ENCODE measurements at regions not wholly inside any gene's neighbourhood (a gene's known extent, or its start where the extent isn't known, plus 50 kb on each side); places are given as distances from the start of the nearest gene placed in this dataset.
A peak's percentile ranks its signal among the peaks of the same experiment; 100 is the strongest.

DNA sequence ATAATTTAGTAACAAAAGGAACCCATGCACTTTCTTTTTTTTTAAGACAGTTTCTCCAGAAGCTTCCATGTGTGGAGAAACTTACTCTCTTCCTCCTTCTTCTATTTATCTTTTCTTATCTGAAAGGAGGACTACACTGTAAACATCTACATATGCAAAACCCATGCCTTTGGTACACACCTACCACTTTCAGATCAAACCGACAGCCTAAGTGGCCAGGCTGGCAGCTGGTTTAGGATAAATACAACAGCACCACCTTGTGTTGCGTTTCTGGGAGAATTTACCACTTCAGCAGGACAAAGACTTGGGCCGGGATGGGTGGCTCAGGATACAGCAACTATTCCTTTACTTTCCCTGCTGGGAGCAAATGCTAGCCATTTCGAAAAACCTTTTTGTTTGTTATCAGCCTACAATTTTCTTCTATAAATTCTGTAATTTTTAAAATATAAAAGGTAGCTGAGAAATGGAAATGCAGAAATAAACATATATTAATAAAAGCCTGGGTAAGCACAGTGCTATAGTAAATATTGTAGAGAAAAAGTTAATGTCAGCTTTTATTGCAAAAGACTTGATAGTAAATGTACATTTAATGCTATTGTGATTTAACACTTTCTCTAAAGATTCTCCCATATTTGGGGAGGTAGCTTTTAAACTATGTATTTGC is 94.0 kb upstream of the RFC3 start:
- no peaks in the 10 kb centered on the region for H3K27me3 ChIP-seq (ENCODE audit: insufficient read depth, low read length)
- H3K36me3 Mint-ChIP-seq, result no peaks in the 10 kb centered on the region
- H3K27ac Mint-ChIP-seq, result peak overlapping the region in 6 of 7 donors; percentile 49 to 81 (median 64)
- no peaks in the 10 kb centered on the region for H3K36me3 ChIP-seq (ENCODE audit: insufficient read depth, low read length)
- no peaks in the 10 kb centered on the region for H3K9me3 Mint-ChIP-seq
- peak; percentile 63 to 74 (median 72) for DNase-seq
- H3K4me1 Mint-ChIP-seq, result peaks cover 10 to 23% (median 20%) of the 10 kb centered on the region in 4 donors
- ChIA-PET CTCF (ENCODE audit: partially characterized antibody) (interaction anchor here (0.6 to 6.9 kb wide), 34 partner anchors 9 to 1138 kb away, joined by 3 to 187 read pairs (median 3); partner anchors contain the start of gene RFC3), POLR2A (ENCODE audit: partially characterized antibody) (interaction anchor here (1.0 to 3.1 kb wide), 3 partner anchors 94 to 495 kb away, joined by 3 to 24 read pairs (median 6); partner anchors contain the start of gene RFC3)
- H3K4me3 ChIP-seq (ENCODE audit: low read length in 2 of 2), result no peak overlapping the region
- H3K4me1 ChIP-seq (ENCODE audit: insufficient read depth, low read length), result peaks cover 23% of the 10 kb centered on the region
- no peaks in the 10 kb centered on the region for H3K27me3 Mint-ChIP-seq
- H3K27ac ChIP-seq (ENCODE audit: low read depth, low read length), result no peak overlapping the region
- H3K9me3 ChIP-seq (ENCODE audit: control insufficient read depth in 1 of 2, low read length in 2 of 2), result no peaks in the 10 kb centered on the region
- peak overlapping the region in 6 of 8 donors; percentile 17 to 70 (median 54) for H3K4me3 Mint-ChIP-seq
- intact Hi-C loops (cut with micrococcal nuclease), result loop anchor here (1.0 to 10.0 kb wide), 7 partner anchors 114 to 1809 kb away; partner anchors contain the start of gene PDS5B

DNA sequence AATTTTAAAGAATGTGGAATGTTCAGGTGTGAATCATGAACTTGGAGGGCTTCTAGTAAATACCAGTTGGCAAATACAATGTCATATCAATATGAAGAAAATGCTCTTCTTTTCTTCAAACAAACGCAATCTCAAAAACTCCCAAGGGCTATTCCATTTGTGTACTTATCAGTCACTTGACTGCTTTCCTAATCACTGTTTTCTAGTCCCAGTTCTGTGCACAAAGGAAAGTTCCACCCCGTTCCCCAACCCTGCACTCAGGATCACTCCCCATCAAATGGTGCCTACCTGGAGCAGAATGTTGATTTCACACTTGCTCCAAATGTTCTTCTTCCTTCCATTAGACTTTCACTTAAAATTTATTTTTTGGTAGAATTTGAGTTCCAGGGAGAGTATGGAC is 92.6 kb upstream of the RFC3 start:
- Mint-ChIP-seq H3K9me3 (no peaks in the 10 kb centered on the region), H3K27me3 (no peaks in the 10 kb centered on the region), H3K36me3 (no peaks in the 10 kb centered on the region), H3K4me1 (peaks cover 10 to 23% (median 20%) of the 10 kb centered on the region in 4 donors), H3K27ac (no peak overlapping the region), H3K4me3 (no peak overlapping the region)
- intact Hi-C loops (cut with micrococcal nuclease), result loop anchor here (10.0 kb wide), 1 partner anchor 1811 kb away; no protein-coding TSS in a partner anchor
- no peak overlapping the region for H3K27ac ChIP-seq (ENCODE audit: low read depth, low read length)
- no peak for DNase-seq
- no peak overlapping the region for H3K4me3 ChIP-seq (ENCODE audit: low read length in 2 of 2)
- H3K9me3 ChIP-seq (ENCODE audit: control insufficient read depth in 1 of 2, low read length in 2 of 2), result no peaks in the 10 kb centered on the region
- POLR2A ChIA-PET (ENCODE audit: partially characterized antibody), result no interaction called here
- peaks cover 23% of the 10 kb centered on the region for H3K4me1 ChIP-seq (ENCODE audit: insufficient read depth, low read length)
- H3K27me3 ChIP-seq (ENCODE audit: insufficient read depth, low read length), result no peaks in the 10 kb centered on the region
- H3K36me3 ChIP-seq (ENCODE audit: insufficient read depth, low read length), result no peaks in the 10 kb centered on the region
- CTCF ChIA-PET (ENCODE audit: partially characterized antibody), result interaction anchor here (1.0 to 6.9 kb wide), 11 partner anchors 8 to 1139 kb away, joined by 3 to 187 read pairs (median 6); no protein-coding TSS in a partner anchor

DNA sequence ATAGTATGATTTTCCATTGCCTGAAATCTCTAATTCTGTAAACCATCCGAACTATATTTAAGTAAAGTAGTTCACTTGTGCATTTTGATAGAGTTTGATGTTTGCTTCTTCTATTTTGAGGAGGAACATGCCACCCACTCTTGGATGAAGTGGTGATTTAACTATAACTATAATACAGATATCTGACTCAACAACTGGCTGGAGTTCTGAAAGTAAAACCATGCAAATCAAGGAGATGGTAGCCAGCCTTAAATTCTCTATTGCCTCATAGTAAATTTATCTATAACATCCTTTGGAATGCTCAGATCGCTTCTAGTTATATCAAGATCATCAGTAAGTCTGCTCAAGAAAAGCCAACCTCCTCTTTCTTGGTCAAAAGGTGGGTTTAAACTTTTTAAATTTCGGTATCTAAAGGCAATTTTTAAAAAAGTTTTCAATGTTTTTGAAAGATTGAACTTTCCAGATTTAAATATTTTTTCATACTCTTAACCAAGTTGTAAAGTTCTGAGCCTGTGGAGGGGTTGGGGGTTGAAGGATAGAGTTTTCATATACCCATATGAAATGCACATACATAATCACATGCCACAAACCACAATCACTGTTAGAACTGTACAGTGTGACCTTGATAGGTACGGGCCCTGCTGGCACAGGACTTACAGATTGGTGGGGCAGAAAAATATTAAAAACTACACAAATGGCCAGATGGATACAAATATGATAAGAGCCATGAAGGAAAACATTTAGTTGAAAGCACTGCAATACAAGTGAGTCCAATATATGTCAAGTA is 90.5 kb upstream of the RFC3 start:
- ChIA-PET CTCF (ENCODE audit: partially characterized antibody) (interaction anchor here (1.4 to 6.9 kb wide), 2 partner anchors 10 to 498 kb away, joined by 3 to 187 read pairs; no protein-coding TSS in a partner anchor), POLR2A (ENCODE audit: partially characterized antibody) (no interaction called here)
- Histone ChIP-seq H3K9me3 (ENCODE audit: control insufficient read depth in 1 of 2, low read length in 2 of 2) (no peaks in the 10 kb centered on the region), H3K27ac (ENCODE audit: low read depth, low read length) (no peak overlapping the region), H3K36me3 (ENCODE audit: insufficient read depth, low read length) (no peaks in the 10 kb centered on the region), H3K4me1 (ENCODE audit: insufficient read depth, low read length) (peaks cover 14% of the 10 kb centered on the region), H3K4me3 (ENCODE audit: low read length in 2 of 2) (no peak overlapping the region), H3K27me3 (ENCODE audit: insufficient read depth, low read length) (no peaks in the 10 kb centered on the region)
- no peaks in the 10 kb centered on the region for H3K9me3 Mint-ChIP-seq
- intact Hi-C loops (cut with micrococcal nuclease), result loop anchor here (10.0 kb wide), 1 partner anchor 1813 kb away; no protein-coding TSS in a partner anchor
- H3K27me3 Mint-ChIP-seq, result no peaks in the 10 kb centered on the region
- H3K4me3 Mint-ChIP-seq, result no peak overlapping the region
- peaks cover 3 to 15% (median 13%) of the 10 kb centered on the region in 4 donors for H3K4me1 Mint-ChIP-seq
- H3K36me3 Mint-ChIP-seq, result no peaks in the 10 kb centered on the region
- no peak for DNase-seq
- H3K27ac Mint-ChIP-seq, result no peak overlapping the region

DNA sequence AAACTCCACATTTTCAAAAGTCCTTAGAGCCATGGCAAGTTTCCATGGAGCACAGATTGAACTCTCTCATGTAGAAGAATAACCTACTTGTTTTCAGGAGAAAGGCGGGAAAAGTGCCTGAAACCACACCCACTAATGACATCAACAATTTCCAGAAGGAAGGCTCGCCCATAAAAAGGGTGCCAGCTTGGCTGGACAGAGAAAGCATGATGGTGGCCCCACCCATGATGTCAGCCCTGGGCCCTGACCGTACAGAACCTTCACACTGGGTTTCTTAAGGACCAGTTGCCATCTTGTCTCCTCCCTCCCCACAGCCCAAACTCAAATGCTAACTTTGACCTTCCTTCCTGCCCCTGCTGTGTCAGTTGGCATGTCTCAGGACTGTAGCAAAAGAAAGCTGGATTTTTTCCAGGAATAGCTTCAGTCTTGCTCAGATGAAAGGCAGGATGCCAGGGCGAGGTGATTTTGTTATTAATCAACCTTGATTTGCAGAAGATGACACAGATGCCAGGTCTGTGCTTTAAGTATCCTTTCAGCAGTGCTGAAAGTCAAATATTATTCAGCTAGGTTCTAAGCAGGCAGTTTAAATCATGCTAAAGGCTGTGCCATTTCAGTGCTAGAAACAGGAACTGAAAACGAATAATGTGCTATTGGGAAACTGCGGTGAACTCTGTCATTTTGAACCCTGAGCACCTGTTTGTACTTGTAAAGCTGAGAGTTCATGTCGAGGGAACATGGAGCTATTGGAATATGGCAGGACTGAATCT is 89.5 kb upstream of the RFC3 start:
- POLR2A ChIA-PET (ENCODE audit: partially characterized antibody), result no interaction called here
- DNase-seq, result no peak
- H3K4me1 Mint-ChIP-seq, result peaks cover 2 to 6% (median 5%) of the 10 kb centered on the region in 4 donors
- Histone ChIP-seq H3K36me3 (ENCODE audit: insufficient read depth, low read length) (no peaks in the 10 kb centered on the region), H3K4me1 (ENCODE audit: insufficient read depth, low read length) (peaks cover 4% of the 10 kb centered on the region), H3K9me3 (ENCODE audit: control insufficient read depth in 1 of 2, low read length in 2 of 2) (no peaks in the 10 kb centered on the region), H3K27me3 (ENCODE audit: insufficient read depth, low read length) (no peaks in the 10 kb centered on the region), H3K4me3 (ENCODE audit: low read length in 2 of 2) (no peak overlapping the region), H3K27ac (ENCODE audit: low read depth, low read length) (no peak overlapping the region)
- H3K36me3 Mint-ChIP-seq, result no peaks in the 10 kb centered on the region
- H3K9me3 Mint-ChIP-seq, result no peaks in the 10 kb centered on the region
- no peaks in the 10 kb centered on the region for H3K27me3 Mint-ChIP-seq
- intact Hi-C loops (cut with micrococcal nuclease), result loop anchor here (10.0 kb wide), 1 partner anchor 1814 kb away; no protein-coding TSS in a partner anchor
- no peak overlapping the region for H3K27ac Mint-ChIP-seq
- no peak overlapping the region for H3K4me3 Mint-ChIP-seq
- CTCF ChIA-PET (ENCODE audit: partially characterized antibody), result interaction anchor here (1.3 to 1.6 kb wide), 2 partner anchors 10 to 501 kb away, joined by 3 read pairs; no protein-coding TSS in a partner anchor

DNA sequence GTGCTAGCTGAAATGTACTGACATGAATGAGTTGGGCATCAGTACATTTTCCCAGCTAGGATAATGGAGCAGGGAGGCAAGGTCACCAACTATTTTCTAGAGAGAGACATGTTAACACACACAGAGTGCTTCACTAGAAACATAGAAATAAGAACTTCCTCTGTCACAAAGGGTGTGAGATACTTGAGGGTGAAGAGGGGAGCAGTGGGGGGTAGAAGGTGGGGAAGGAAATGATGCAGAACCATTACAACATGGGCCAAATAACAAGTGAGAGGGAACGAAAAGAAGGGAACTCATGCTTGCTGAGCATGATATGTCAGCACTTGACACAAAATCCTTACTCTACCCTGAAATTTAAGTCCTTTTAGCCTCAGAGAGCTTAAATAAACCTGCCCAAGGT is 87.8 kb upstream of the RFC3 start:
- no peak overlapping the region for H3K27ac ChIP-seq (ENCODE audit: low read depth, low read length)
- H3K4me3 ChIP-seq (ENCODE audit: low read length in 2 of 2), result no peak overlapping the region
- no peaks in the 10 kb centered on the region for H3K36me3 ChIP-seq (ENCODE audit: insufficient read depth, low read length)
- POLR2A ChIA-PET (ENCODE audit: partially characterized antibody), result no interaction called here
- Mint-ChIP-seq H3K27ac (no peak overlapping the region), H3K4me1 (no peaks in the 10 kb centered on the region), H3K9me3 (no peaks in the 10 kb centered on the region), H3K36me3 (no peaks in the 10 kb centered on the region), H3K4me3 (no peak overlapping the region), H3K27me3 (no peaks in the 10 kb centered on the region)
- no peaks in the 10 kb centered on the region for H3K27me3 ChIP-seq (ENCODE audit: insufficient read depth, low read length)
- no peaks in the 10 kb centered on the region for H3K9me3 ChIP-seq (ENCODE audit: control insufficient read depth in 1 of 2, low read length in 2 of 2)
- intact Hi-C loops (cut with micrococcal nuclease), result no loop called here
- CTCF ChIA-PET (ENCODE audit: partially characterized antibody), result interaction anchor here (1.6 kb wide), 1 partner anchor 502 kb away, joined by 6 read pairs; no protein-coding TSS in a partner anchor
- no peaks in the 10 kb centered on the region for H3K4me1 ChIP-seq (ENCODE audit: insufficient read depth, low read length)
- no peak for DNase-seq

DNA sequence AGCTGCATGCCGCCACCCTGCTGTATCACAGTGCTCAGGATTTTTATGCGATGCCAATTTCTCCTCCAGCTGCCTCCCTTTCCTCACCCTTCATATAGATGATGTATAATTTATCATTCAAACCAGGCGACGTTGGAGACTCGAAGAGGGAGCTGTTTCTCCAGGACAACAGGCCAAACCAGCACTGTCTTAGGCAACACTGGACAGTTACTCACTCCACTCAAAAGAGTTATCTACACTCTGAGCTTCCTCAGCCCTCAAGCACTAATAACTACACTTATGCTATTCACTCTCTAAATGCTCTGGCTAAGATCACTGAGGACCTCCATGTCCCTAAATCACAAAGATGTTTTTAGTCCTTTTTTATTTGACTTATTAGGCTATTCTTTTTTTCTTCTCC is 87.3 kb upstream of the RFC3 start:
- Histone ChIP-seq H3K27ac (ENCODE audit: low read depth, low read length) (no peak overlapping the region), H3K4me3 (ENCODE audit: low read length in 2 of 2) (no peak overlapping the region), H3K36me3 (ENCODE audit: insufficient read depth, low read length) (no peaks in the 10 kb centered on the region), H3K27me3 (ENCODE audit: insufficient read depth, low read length) (no peaks in the 10 kb centered on the region), H3K4me1 (ENCODE audit: insufficient read depth, low read length) (no peaks in the 10 kb centered on the region), H3K9me3 (ENCODE audit: control insufficient read depth in 1 of 2, low read length in 2 of 2) (no peaks in the 10 kb centered on the region)
- ChIA-PET CTCF (ENCODE audit: partially characterized antibody) (interaction anchor here (1.6 kb wide), 1 partner anchor 502 kb away, joined by 6 read pairs; no protein-coding TSS in a partner anchor), POLR2A (ENCODE audit: partially characterized antibody) (no interaction called here)
- no peaks in the 10 kb centered on the region for H3K36me3 Mint-ChIP-seq
- no peaks in the 10 kb centered on the region for H3K4me1 Mint-ChIP-seq
- H3K27ac Mint-ChIP-seq, result peak overlapping the region in 1 of 7 donors; percentile 2
- no peak overlapping the region for H3K4me3 Mint-ChIP-seq
- intact Hi-C loops (cut with micrococcal nuclease), result no loop called here
- no peaks in the 10 kb centered on the region for H3K27me3 Mint-ChIP-seq
- H3K9me3 Mint-ChIP-seq, result no peaks in the 10 kb centered on the region
- DNase-seq, result no peak

Data from CD4-positive, alpha-beta memory T cell (primary cell).